Muscle of arm (tissue), 1 donor: ENCODE measurements at regions not wholly inside any gene's neighbourhood (a gene's known extent, or its start where the extent isn't known, plus 50 kb on each side); places are given as distances from the start of the nearest gene placed in this dataset.

ENCODE experiments used
- DNase-seq: peaks from one replicate; pipeline ENCODE4 v3.0.0-alpha.2; 2013

GRCh38 chr6:47151232-47151898, 109.2 kb upstream of the ADGRF1 start:
- DNase-seq: no peak

DNA sequence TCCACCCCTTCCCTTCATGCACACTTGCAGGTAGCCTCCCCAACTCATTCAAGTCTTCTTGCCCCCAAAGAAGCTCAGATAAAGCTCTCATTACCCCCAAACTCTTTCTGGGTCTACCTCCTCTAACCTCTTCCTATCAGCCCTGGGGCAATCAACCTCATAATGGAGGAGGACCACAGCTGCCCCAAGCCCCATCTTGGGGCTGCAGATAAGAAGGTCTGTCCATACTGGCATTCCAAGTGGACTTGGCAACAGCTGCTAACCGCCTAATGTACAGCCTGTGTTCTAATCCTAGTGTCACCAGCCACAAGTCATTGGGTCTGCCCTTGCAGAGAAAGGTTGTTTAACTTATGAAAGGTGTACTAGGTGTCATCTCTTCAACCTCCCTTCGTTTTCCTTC, 107.4 kb upstream of the ADGRF1 start:
- no peak for DNase-seq

GRCh38 chr6:47149066-47149465, 106.9 kb upstream of the ADGRF1 start:
- no peak for DNase-seq

- no peak for DNase-seq
Measured at GRCh38 chr6:47147836-47148344, 105.8 kb upstream of the ADGRF1 start.

DNA sequence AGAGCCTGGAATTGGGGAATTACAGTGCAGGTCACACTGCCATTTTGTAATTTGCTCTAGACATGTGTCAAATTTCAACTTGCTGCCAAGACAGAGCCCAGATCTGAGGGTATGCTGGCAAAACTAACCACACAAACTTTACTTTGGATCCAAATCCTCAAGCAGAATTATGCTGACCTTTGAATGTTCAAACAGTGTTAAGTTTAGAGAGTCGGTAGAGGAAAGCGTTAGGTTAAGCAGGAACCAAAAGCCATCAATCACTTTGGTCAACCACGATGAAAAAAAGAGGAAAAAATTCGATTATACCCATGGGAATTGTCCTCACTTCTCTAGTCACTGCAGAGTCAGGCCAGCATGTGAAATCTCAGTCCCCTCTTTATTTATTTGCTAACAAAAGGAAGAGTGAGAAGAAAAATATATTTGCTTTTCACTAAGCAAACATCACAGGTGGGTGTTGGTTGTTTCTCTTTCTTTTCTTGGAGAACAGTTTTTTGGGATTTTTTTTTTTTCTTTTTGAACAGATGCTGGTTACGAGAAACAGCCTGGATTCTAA, 105.1 kb upstream of the ADGRF1 start:
- no peak for DNase-seq

DNA sequence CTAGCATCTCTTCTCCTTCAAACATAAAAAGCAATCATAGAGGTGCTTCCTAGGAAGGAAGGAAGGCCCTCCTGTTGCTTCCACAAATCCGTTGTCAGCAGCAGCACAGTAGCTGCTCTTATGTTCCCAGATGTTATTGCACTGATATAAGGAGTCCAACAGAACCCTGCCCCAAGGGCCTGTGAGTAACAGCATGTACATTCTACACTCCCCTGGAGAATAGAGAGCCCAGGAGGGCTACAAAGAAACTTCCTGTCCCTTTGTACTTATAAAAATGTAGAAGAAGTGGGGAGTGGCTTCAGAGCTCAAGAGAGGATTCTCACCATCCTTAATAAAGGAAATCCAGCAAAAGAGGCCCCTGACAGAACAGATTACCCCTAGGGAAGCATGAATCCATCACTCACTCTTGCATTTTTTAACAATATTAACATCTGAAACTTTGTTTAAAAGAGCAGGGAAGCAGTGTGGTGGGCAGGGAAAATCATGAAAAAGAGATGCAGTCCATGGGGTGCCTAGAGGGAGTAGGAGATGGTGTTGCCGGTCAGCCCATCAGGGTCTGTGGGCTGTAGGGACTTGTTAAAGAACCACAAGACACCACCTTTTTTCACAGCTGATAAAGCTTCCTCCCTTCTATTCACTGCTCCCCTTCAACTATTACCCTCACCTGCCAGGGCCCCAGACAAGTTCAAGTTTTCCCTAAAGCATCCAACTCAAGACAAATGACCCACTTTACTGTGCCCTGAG, 104.5 kb upstream of the ADGRF1 start:
- no peak for DNase-seq

GRCh38 chr6:47145212-47145611, 103.1 kb upstream of the ADGRF1 start:
- DNase-seq: no peak

GRCh38 chr6:47144306-47144705, 102.2 kb upstream of the ADGRF1 start:
- DNase-seq: no peak

GRCh38 chr6:47141963-47142362, 99.8 kb upstream of the ADGRF1 start:
- DNase-seq: no peak

DNA sequence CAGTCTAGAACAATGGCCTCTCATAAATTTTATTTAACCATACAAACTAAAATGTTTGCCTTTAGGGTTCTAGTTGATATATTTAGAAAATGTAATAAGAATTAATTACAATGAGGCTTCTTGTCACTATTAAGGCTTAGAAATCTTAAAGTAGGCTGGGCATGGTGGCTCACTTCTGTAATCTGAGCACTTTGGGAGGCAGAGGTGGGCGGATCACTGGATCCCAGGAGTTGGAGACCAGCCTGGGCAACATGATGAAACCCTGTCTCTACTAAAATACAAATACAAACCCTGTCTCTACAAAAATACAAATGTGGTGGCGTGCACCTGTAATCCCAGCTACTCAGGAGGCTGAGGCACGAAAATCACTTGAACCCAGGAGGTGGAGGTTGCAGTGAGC, 99.0 kb upstream of the ADGRF1 start:
- no peak for DNase-seq

- no peak for DNase-seq
Measured at GRCh38 chr6:47138046-47138445, 95.9 kb upstream of the ADGRF1 start.

- DNase-seq: no peak
Measured at GRCh38 chr6:47137073-47137472, 94.9 kb upstream of the ADGRF1 start.

GRCh38 chr6:47135772-47136171, 93.6 kb upstream of the ADGRF1 start:
- no peak for DNase-seq

- DNase-seq: no peak
Measured at GRCh38 chr6:47134476-47135189, 92.5 kb upstream of the ADGRF1 start.

DNA sequence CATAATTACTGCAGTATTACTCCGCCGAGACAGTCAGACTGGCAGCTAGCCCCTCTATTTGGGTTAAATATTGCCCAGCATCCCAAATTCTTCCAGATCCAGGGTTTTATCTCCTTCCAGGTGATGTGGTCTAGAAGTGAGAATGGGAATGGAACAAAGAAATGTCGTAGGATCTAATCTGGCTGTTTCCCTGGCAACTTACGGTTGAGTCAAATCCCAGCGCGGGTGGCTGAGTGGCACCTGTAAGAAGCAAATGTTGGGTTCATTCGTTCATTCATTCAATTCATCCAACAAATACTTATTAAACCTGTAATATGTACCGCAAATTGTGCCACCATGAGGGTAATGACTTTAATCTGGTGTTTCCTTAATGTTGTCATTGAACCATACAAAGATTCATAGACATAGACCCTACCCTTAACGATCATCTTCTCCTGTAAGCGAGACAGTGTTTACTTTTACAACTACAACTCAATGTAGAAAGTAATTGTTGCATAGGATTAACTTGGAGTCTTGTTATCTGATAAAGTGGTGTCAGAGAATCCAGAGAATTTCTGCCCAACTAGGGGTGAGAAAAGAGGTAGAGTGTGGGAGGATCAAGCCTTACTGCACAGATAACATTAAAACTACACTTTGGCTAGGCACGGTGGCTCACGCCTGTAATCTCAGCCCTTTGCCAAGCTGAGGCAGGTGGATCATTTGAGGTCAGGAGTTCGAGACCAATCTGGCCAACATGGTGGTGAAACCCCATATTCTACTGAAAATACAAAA, 91.3 kb upstream of the ADGRF1 start:
- DNase-seq: no peak

DNA sequence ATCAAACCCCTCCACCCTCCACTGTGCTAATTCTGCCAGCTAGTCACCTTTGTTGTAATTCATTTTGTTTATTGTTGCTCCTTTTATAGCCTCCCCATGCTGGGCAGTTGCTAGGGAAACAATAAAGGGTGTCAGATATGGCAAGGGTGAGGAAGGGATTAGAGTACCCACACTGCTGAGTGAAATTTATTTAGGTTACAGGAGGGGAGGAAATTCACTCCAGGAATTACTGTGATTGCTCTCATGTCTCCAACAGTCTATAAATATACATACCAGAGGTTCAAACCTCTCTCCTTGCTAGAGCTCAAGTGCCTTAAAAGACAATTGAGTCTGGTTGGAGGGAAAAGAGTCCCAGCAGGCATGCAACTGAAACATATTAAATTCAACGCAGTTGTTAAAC, 90.6 kb upstream of the ADGRF1 start:
- no peak for DNase-seq

GRCh38 chr6:47131773-47132172, 89.6 kb upstream of the ADGRF1 start:
- DNase-seq: no peak

DNA sequence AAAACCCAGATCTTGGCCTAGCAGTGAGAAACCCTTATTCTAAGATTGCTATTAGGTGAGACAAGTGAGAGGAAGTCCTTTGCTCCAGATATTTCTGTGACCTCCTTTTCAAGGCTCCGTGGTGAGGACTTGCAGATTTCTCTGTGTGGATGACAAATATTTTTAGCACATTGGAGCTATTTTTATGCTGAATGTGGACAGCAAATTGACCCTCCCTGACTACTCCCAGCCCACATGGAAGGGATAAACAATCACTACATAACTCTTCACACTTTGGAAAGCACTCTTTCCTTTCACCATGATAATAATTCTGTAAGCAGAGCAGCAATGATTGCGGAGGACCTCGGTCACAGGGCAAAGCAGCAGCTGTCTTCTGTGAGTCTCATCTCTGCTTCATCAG, 88.0 kb upstream of the ADGRF1 start:
- no peak for DNase-seq

DNA sequence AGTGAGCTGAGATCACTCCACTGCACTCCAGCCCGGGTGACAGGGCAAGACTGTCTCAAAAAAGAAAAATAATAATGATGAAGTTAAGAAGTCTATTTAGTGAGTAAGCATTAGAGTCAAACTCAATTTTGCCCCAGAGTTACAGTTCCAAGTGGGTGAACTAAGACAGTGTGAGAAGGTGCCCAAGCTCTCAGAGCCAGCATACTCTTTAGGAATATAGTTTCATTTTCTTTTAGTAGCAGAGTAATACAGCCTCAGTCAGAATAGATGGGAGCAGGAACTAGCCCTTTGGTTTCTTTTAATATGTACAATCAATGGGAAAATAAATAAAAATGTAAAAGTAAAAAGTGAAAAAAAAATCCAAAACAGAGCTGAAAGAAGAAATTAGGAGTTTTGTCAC, 87.0 kb upstream of the ADGRF1 start:
- DNase-seq: no peak

- peak; percentile 41 for DNase-seq
Measured at GRCh38 chr6:47126647-47127391, 84.7 kb upstream of the ADGRF1 start.

- no peak for DNase-seq
Measured at GRCh38 chr6:47118611-47119010, 76.5 kb upstream of the ADGRF1 start.
